Activated T-cell treated with anti-CD3 and anti-CD28 coated beads, Interleukin-2, amount 50 U/mL, for 1 hour (primary cell): ENCODE measurements at regions not wholly inside any gene's neighbourhood (a gene's known extent, or its start where the extent isn't known, plus 50 kb on each side); places are given as distances from the start of the nearest gene placed in this dataset.

Experiments
- DNase-seq: peaks from one replicate; pipeline ENCODE4 v3.0.0-alpha.2; 2020

DNA sequence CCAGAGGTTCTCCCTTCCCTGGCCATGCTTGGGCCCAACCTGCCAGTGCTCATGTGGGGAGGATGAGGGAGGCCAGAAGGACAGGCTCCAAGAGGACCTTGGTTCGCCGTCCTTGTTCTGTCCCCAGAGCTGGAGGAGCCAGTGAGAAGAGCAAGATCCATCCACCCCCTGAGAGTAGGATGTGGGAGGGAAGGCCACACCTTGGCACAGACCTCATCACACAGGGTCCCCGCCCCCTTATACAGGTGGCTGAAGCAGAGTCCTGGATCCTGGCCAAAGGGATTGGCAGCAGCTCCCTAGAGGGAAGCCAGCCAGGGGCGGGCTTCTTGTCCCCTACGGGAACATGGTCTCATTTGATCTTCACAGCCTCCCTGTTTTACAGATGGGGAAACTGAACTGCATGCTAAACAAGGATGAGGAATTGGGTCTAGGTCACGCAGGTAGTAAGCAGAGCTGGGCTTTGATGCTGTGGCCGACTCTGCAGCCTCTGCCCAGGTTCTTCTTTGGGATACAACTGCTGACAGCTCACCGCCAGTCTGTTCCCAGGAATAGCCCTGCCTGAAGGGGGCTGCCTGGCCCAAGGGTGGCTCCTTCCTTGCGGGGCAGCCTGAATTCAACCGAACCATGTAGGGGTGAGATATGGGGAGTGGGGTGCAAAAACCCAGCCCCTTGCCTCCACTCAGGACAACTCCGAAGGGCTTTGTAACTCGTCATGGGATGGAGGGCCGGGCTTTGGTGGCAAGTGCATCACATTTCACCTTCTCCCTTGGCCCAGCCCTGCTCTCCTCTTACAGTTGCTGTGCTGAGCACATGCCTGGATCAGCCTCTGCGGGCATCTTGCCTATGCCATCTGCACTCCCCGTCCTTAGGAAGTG, 62.2 kb upstream of the KDM7A start:
- DNase-seq, result no peak

GRCh38 chr7:140237390-140237789, 60.6 kb upstream of the KDM7A start:
- no peak for DNase-seq

- no peak for DNase-seq
Observed at GRCh38 chr7:140236626-140237025, 59.8 kb upstream of the KDM7A start.

DNA sequence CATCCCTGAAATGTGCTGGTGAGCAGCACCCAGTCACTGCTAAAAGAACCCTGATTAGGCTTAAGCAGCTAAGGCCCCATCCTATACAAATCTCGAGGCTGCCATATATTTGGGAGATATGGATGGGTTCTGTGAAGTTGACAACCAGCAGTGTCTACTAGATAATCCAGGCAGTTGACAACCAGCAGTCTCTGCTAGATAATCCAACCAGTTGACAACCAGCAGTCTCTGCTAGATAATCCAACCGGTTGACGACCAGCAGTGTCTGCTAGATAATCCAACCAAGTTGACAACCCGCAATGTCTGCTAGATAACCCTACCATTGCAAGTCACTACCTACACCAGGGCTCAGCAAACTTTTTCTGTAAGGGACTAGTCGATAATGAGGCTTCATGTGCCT, 58.3 kb upstream of the KDM7A start:
- DNase-seq, result no peak

DNA sequence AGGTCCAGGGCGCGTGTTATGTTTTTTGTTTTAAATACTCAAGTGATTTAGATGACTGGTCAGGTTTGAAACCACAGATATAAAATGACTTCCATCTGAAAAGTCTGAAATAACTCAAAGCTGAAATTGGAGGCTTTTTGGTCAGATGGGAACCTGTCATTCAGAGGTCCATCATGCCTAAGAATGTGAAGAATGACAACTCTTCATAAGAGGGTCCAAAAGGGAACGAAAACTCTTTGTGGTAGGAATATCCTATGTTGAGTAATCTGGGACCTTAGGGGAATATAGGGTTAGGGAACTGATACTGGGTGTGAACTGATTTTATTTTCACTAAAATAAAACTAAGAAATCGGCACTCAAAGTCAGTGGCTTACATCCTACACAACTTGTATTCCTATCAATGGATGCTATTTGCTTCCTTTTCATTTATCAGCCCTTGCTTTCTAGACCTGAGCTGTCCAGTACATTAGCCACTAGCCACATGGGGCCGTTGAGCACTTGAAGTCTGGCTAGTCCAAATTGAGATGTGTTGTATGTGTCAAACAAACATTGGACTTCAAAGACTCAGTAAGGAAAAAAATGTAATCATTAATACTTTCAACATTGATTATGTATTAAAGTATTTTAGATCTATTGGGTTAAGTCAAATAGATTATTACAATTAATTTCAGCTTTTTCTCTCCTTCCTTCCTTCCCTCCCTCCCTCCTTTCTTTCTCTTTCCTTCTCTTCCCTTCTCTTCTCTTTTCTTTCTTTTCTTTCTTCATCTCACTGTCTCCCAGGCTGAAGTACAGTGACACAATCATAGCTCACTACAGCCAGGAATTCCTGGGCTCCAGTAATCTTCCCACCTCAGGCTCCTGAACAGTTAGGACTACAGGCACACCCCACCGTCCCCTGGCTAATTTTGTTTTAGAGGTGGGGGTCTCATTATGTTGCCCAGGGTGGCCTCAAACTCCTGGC, 56.5 kb upstream of the KDM7A start:
- DNase-seq, result no peak

DNA sequence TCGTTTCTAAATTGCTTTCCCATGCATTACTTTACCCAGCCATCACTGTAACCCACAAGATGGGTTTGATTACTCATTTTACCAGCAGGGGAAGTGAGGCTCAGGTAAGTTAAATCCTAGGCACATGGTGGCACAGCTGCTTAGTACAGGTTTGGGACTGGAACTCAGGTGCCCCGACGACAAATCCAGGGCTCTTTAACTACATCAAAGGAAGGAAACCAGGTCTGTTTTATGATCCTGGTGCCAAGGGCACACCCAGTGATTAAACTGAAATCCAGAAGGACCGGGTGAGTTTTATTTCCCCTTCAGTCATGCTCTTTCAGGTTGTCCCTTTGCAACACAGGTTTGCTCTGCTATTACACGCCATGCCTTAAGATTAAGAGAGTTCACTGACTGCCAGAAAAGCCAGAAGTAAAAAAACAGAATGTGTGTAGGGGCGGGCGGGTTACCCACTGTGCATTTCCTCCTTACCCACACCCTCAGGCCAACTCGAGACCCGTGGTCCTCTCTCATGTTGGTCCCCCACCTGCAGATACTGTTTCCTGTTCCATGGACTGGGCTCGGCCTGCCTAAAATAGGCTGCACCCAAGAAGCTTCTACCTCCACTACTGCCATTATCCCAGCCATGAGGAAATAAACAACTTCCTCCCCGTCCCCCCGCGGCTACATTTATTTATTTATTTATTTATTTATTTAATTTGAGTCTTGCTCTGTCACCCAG, 55.1 kb upstream of the KDM7A start:
- DNase-seq, result no peak

- peak; percentile 64 for DNase-seq
Observed at GRCh38 chr7:140230861-140231770, 54.3 kb upstream of the KDM7A start.

GRCh38 chr7:140230516-140230860, 53.7 kb upstream of the KDM7A start:
- peak; percentile 84 for DNase-seq

DNA sequence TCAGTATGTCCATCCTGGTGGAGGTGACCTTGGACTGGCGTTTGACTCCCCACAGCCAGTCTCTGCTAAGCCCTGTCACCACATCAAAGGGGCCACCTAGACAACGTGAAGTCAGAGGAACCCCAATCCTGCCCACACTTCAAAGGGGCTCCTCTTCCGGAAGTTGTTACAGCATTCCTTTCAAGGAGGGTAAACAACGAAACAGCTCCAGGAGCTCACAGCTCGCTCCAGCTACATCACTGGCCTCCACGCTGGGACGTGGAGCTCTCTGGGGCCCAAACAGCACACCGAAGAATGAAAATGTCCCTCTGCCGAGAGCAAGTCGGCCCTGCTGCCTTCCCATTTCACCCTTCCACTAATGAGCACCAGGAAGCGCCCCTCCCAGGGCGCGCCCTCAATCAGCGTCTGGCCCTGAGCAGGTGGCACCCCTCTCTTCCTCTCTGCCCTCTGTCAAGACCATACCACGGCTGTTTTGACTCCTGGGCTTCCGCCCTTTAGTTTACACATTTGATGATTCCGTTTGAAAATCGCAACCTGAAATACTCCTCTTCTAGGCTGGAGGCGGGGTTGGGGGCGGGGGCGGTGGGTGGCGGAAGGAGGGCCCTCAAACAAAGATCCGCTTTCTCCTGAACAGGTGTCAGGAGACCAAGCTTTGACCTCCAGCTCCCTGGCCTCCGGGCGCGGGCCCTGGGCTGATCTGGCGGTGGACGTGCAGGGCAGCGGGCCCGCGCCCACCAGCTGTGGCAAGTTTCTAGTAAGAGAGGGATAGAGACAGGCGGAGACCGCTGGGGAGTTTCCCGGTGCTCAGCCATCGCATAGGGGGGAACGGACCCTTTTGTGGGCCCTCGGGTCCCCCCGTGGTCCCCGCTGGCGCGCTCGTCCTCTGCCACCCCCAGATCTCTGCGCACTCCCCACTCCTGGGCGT, 53.1 kb upstream of the KDM7A start:
- DNase-seq, result peak; percentile 79

DNA sequence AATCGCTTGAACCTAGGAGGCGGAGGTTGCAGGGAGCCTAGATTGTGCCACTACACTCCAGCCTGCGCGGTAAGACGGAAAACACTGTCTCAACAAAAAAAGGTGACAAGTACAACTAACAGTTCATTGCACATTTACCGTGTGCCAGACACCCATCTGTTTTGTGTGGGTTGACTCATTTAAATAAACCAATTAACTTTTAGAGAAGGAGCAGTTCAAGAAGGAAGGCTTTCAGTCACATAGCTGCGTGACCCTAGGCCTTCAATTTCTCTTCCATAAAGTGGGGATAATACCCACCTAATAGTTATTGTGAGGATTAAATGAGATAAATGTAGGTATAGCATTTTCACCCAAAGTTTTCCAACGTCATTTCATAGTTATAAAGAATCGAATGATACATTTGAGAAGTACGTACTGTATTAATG, 52.3 kb upstream of the KDM7A start:
- DNase-seq, result peak; percentile 33
